Memory B cell (primary cell): ENCODE measurements at regions not wholly inside any gene's neighbourhood (a gene's known extent, or its start where the extent isn't known, plus 50 kb on each side); places are given as distances from the start of the nearest gene placed in this dataset.

Source experiments
- ATAC-seq: fragments of 150-1000 bp; cut with Tn5 transposase; 2 replicates; pipeline ENCODE4 v1.10.0; 2021; ENCODE audit warnings: low read depth, mild to moderate bottlenecking, moderate library complexity
- DNase-seq, 2 donors: peaks; one replicate each; pipeline ENCODE4 v3.0.0; 2022; ENCODE audit warnings: low spot score in 2 of 2
- H3K27ac Mint-ChIP-seq: one replicate; pipeline ENCODE4 v1.8.0; 2022; ENCODE audit warnings: mild to moderate bottlenecking, moderate library complexity, mixed read lengths
- H3K27me3 Mint-ChIP-seq: one replicate; pipeline ENCODE4 v1.8.0; 2022; ENCODE audit warnings: mixed read lengths
- H3K36me3 Mint-ChIP-seq: one replicate; pipeline ENCODE4 v1.8.0; 2022; ENCODE audit warnings: mild to moderate bottlenecking, mixed read lengths
- H3K4me1 Mint-ChIP-seq: one replicate; pipeline ENCODE4 v1.8.0; 2022; ENCODE audit warnings: mixed read lengths
- H3K4me3 Mint-ChIP-seq: one replicate; pipeline ENCODE4 v1.8.0; 2022; ENCODE audit warnings: mild to moderate bottlenecking, moderate library complexity, mixed read lengths
- H3K9me3 Mint-ChIP-seq: one replicate; pipeline ENCODE4 v1.8.0; 2022; ENCODE audit warnings: mixed read lengths

DNA sequence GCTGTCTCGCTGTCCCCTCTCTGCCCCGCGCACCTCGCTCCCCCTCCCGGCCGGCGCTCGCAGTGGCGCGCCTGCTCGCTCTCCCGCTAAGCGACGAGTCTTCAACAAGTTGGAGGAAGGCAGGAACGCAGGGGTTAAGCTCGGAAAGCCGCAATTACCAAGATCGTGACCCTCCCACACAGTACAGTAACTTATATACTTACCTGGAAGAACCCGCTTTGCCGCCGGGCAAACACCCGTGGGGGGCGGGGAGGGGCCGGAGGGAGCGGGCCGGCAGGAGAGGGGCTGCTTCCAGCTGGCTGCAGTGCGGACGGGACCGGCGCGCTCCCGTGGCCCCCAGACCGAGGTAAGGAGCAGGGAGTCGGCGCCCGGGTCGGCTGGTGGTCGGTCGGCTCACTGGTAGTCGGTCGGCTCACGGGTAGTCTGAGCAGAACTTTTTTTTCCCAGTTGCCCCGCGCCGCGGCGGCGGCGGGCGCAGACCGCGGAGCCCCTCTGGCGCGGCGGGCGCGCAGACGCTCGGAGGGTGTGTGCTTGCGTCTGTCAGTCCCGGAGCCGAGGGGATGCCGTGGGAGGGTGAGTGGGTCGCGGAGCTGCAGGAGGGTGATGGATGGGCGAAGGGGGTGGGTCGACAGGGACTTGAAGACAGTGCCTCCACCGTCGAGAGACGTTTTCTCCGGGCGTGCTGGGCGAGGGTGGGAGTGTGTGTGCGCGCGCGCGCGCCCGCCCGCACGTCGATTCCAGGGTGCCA is 101.2 kb upstream of the HSD17B12 start:
- Mint-ChIP-seq H3K4me3 (peak overlapping the region; percentile 84), H3K36me3 (peaks cover 1% of the 10 kb centered on the region), H3K27ac (no peak overlapping the region), H3K27me3 (peaks cover 48% of the 10 kb centered on the region), H3K4me1 (peaks cover 37% of the 10 kb centered on the region), H3K9me3 (peaks cover 2% of the 10 kb centered on the region)
- ATAC-seq (peak; percentile 47), DNase-seq (no peak)

- H3K27me3 Mint-ChIP-seq = peaks cover 46% of the 10 kb centered on the region
- peaks cover 1% of the 10 kb centered on the region for H3K36me3 Mint-ChIP-seq
- H3K27ac Mint-ChIP-seq = no peak overlapping the region
- no peak for DNase-seq
- peaks cover 37% of the 10 kb centered on the region for H3K4me1 Mint-ChIP-seq
- H3K4me3 Mint-ChIP-seq = peak overlapping the region; percentile 84
- ATAC-seq = no peak
- peaks cover 2% of the 10 kb centered on the region for H3K9me3 Mint-ChIP-seq
These were observed 100.6 kb upstream of the HSD17B12 start for GRCh38 chr11:43579919-43580276.

GRCh38 chr11:43580735-43581369 is 99.7 kb upstream of the HSD17B12 start:
- Mint-ChIP-seq H3K27ac (no peak overlapping the region), H3K4me1 (peaks cover 32% of the 10 kb centered on the region)

GRCh38 chr11:43581370-43582023 is 99.0 kb upstream of the HSD17B12 start:
- Mint-ChIP-seq H3K27ac (no peak overlapping the region), H3K4me3 (peak overlapping the region; percentile 84), H3K27me3 (peaks cover 36% of the 10 kb centered on the region), H3K9me3 (peaks cover 2% of the 10 kb centered on the region), H3K36me3 (peaks cover 1% of the 10 kb centered on the region), H3K4me1 (peaks cover 28% of the 10 kb centered on the region)
- no peak for DNase-seq
- ATAC-seq = no peak

More at GRCh38 chr11:43580735-43581369, 99.7 kb upstream of the HSD17B12 start:
- DNase-seq = no peak
- H3K27me3 Mint-ChIP-seq = peaks cover 39% of the 10 kb centered on the region
- H3K4me3 Mint-ChIP-seq = peak overlapping the region; percentile 84
- peak; percentile 17 for ATAC-seq
- peaks cover 2% of the 10 kb centered on the region for H3K9me3 Mint-ChIP-seq
- H3K36me3 Mint-ChIP-seq = peaks cover 1% of the 10 kb centered on the region

DNA sequence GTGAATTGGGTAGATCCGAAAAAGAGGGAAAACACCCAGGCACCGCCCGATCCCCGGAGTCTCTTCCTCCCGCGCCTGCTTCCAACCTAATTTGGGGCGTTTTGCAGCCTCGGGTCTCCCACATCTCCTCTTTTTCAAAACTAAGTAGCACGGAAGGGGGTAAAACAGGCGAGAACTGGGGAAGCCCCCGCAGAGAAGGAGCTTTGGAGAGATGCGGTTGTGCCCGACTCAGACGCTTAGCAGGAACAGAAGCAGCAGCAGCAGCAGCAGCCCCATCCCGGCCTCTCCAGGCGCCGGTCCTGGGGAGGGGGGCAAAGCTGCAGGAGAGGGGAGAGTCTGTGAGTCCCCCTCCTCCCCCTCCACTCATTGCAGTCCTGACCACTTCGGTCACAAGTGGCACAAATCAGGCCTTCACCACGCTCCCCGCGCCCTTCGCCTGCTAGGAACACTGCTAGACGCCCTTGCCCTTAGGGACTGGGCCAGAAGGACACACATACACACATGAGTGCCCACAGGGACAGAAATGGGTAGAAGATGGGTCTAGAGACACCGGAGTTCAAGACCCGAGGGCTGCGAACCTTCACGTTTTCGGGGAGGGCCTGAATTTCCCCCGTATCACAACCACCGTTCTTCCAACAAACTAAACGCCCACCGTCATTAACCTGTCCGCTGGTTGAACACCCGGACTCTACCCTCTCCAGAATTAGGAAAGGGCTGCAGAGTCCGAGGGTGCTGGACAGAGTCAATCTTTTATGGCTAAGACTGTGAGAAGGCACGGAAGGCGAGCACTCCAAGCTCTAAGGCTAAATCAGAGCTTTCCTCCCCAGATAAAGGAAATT is 98.3 kb upstream of the HSD17B12 start:
- no peaks in the 10 kb centered on the region for H3K36me3 Mint-ChIP-seq
- DNase-seq (no peak), ATAC-seq (no peak)
- no peaks in the 10 kb centered on the region for H3K9me3 Mint-ChIP-seq
- H3K4me1 Mint-ChIP-seq = peaks cover 24% of the 10 kb centered on the region
- no peak overlapping the region for H3K27ac Mint-ChIP-seq
- peak overlapping the region; percentile 17 for H3K4me3 Mint-ChIP-seq
- H3K27me3 Mint-ChIP-seq = peaks cover 34% of the 10 kb centered on the region

- Mint-ChIP-seq H3K27ac (no peak overlapping the region), H3K4me1 (peaks cover 21% of the 10 kb centered on the region), H3K4me3 (no peak overlapping the region), H3K9me3 (no peaks in the 10 kb centered on the region), H3K36me3 (no peaks in the 10 kb centered on the region), H3K27me3 (peaks cover 29% of the 10 kb centered on the region)
- ATAC-seq (no peak), DNase-seq (no peak)
These were observed 97.6 kb upstream of the HSD17B12 start for GRCh38 chr11:43582863-43583462.

DNA sequence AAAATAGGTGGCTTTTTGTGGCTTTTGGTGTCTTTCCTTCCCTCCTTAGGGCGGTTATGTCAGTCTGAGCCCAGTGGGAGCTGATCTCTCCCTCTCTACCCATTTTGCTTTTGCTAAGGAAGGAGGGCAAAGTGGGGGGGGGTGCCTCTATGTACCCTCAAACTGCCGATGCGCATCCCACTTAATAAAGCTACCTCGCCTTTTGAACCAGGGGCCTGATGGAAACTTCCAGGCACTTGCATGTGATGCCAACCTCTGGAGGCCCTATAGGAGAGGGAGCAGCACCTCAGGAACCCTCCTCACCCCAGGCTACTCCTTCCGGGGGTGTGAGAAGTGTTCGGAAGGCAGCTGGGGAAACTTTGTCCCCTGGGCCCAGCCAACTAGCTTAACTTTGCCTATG is 97.0 kb upstream of the HSD17B12 start:
- H3K36me3 Mint-ChIP-seq = no peaks in the 10 kb centered on the region
- H3K27ac Mint-ChIP-seq = no peak overlapping the region
- H3K27me3 Mint-ChIP-seq = peaks cover 29% of the 10 kb centered on the region
- peaks cover 21% of the 10 kb centered on the region for H3K4me1 Mint-ChIP-seq
- DNase-seq = no peak
- ATAC-seq = no peak
- H3K4me3 Mint-ChIP-seq = no peak overlapping the region
- H3K9me3 Mint-ChIP-seq = no peaks in the 10 kb centered on the region

GRCh38 chr11:43585877-43586608 is 94.5 kb upstream of the HSD17B12 start:
- H3K4me1 Mint-ChIP-seq = peaks cover 7% of the 10 kb centered on the region
- ATAC-seq = no peak
- no peak overlapping the region for H3K27ac Mint-ChIP-seq
- no peaks in the 10 kb centered on the region for H3K9me3 Mint-ChIP-seq
- no peak overlapping the region for H3K4me3 Mint-ChIP-seq
- no peak for DNase-seq
- H3K27me3 Mint-ChIP-seq = peaks cover 19% of the 10 kb centered on the region
- no peaks in the 10 kb centered on the region for H3K36me3 Mint-ChIP-seq

DNA sequence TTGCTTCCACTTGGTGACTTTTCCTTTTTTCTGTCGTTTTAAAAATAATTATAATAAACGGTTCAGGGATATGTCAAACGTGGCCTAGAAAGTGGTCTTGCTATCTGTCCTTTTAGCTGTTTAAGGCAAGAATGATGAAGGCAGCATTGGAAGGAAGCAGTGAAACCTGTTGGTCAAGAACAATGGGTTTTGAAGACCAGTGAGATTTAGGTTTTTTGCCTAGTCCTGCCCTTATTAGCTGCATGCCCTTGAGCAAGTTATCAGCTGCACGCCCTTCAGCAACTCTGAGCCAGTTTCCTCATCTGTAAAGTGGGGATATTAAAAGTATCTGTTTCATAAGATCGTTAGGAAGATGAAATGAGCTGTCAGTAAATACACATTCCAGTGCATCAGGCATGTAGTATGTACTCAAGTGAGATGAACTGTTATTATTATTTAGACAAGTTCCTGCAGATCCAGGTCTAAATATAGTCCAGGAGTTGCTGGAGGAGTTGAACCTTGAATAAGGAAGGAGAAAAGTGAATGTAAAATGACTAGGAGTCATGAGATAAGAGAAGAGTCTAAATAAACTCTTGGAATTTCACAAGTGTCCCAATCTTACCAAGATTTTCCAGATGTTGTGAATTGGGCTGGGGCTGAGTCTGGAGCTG is 90.8 kb upstream of the HSD17B12 start:
- DNase-seq (no peak), ATAC-seq (no peak)
- Mint-ChIP-seq H3K9me3 (no peaks in the 10 kb centered on the region), H3K27ac (no peak overlapping the region), H3K36me3 (no peaks in the 10 kb centered on the region), H3K4me3 (no peak overlapping the region), H3K27me3 (peaks cover 7% of the 10 kb centered on the region), H3K4me1 (no peaks in the 10 kb centered on the region)

DNA sequence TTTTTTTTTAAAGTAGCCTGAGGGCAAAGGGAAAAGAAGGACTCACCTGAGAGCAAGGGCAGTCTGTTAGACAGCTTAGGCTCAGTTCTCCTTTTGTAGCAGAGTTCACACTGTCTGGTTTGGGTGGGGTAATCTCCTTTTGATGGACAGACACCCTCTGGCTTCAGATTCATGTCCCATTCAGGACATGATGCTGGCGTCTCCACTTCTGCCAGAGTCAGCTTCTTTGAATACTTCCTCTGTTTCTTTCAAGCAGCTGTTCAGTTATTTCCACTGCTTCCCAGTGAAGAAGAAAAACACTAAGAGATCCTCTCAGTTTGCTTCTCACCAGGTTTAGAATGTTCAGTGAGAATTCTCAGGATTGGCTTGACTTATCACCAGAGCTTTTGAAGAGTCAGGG is 79.0 kb upstream of the HSD17B12 start:
- Mint-ChIP-seq H3K27me3 (peaks cover 10% of the 10 kb centered on the region), H3K27ac (no peak overlapping the region), H3K36me3 (no peaks in the 10 kb centered on the region), H3K4me1 (no peaks in the 10 kb centered on the region), H3K9me3 (no peaks in the 10 kb centered on the region), H3K4me3 (no peak overlapping the region)
- DNase-seq (no peak), ATAC-seq (no peak)

GRCh38 chr11:43602670-43603069 is 77.9 kb upstream of the HSD17B12 start:
- Mint-ChIP-seq H3K36me3 (no peaks in the 10 kb centered on the region), H3K27me3 (peaks cover 9% of the 10 kb centered on the region), H3K9me3 (no peaks in the 10 kb centered on the region), H3K4me3 (no peak overlapping the region), H3K27ac (no peak overlapping the region), H3K4me1 (no peaks in the 10 kb centered on the region)
- DNase-seq = no peak
- ATAC-seq = no peak

- H3K9me3 Mint-ChIP-seq = peaks cover 16% of the 10 kb centered on the region
- H3K4me3 Mint-ChIP-seq = no peak overlapping the region
- no peaks in the 10 kb centered on the region for H3K4me1 Mint-ChIP-seq
- peaks cover 6% of the 10 kb centered on the region for H3K27me3 Mint-ChIP-seq
- no peak for DNase-seq
- ATAC-seq = no peak
- no peak overlapping the region for H3K27ac Mint-ChIP-seq
- peaks cover 3% of the 10 kb centered on the region for H3K36me3 Mint-ChIP-seq
These were observed 66.3 kb upstream of the HSD17B12 start for GRCh38 chr11:43614214-43614613.
